ENCODE measurements at regions not wholly inside any gene's neighbourhood (a gene's known extent, or its start where the extent isn't known, plus 50 kb on each side); places are given as distances from the start of the nearest gene placed in this dataset.

GRCh38 chr7:26052706-26053105, 99.3 kb upstream of the NFE2L3 start (continued):
- no peak for TF ChIP-seq REST (IDR thresholded peaks at IDR 0.05; ENCODE audit: low read depth)
- TF ChIP-seq ELF1 (IDR thresholded peaks at IDR 0.05; ENCODE audit: borderline replicate concordance, low read depth) = no peak
- peak; percentile 32 for TF ChIP-seq CEBPB (IDR thresholded peaks at IDR 0.05; ENCODE audit: low read depth)
- TF ChIP-seq CBX3 (IDR thresholded peaks at IDR 0.05; ENCODE audit: low read depth) = peak; percentile 62; the same call in 1 of the 2 replicates
- TF ChIP-seq EZH2 (IDR thresholded peaks at IDR 0.05) = no peak
- peak; percentile 68 for TF ChIP-seq FOSL1 (IDR thresholded peaks at IDR 0.05; ENCODE audit: low read depth)
- TF ChIP-seq SP1 (IDR thresholded peaks at IDR 0.05; ENCODE audit: low read depth) = peak; percentile 59
- no peak for TF ChIP-seq ATF3 (IDR thresholded peaks at IDR 0.05)
- no peak for TF ChIP-seq TCF7L2 (IDR thresholded peaks at IDR 0.05; ENCODE audit: borderline replicate concordance, extremely low read depth, insufficient read depth, insufficient read length)
- TF ChIP-seq MAX (IDR thresholded peaks at IDR 0.05) = no peak

GRCh38 chr7:26054386-26054785, 97.6 kb upstream of the NFE2L3 start:
- Histone ChIP-seq H2AFZ (ENCODE audit: low read depth, low read length, poor library complexity, severe bottlenecking) (no peak overlapping the region), H3K36me3 (ENCODE audit: control insufficient read depth in 1 of 2, insufficient read depth in 2 of 2, low read length in 2 of 2) (no peaks in the 10 kb centered on the region), H3K9me2 (ENCODE audit: insufficient read depth) (no peaks in the 10 kb centered on the region), H3K9me3 (ENCODE audit: control insufficient read depth in 1 of 2, insufficient read depth in 1 of 2, low read depth in 1 of 2, low read length in 2 of 2) (no peaks in the 10 kb centered on the region; a peak in 1 of 4 replicates), H3K4me3 (replicated peaks in 1 of 2; ENCODE audit: low read depth in 1 of 2, low read length in 2 of 2) (no peak overlapping the region), H4K20me1 (ENCODE audit: insufficient read depth) (no peaks in the 10 kb centered on the region), H3K79me2 (ENCODE audit: insufficient read depth, low read length) (no peaks in the 10 kb centered on the region), H3K27ac (ENCODE audit: low read depth, low read length) (no peak overlapping the region), H3K4me1 (ENCODE audit: control insufficient read depth in 1 of 2, insufficient read depth in 2 of 2, low read length in 2 of 2) (peaks cover 0 to 13% of the 10 kb centered on the region in 2 experiments; a peak in 2 of 4 replicates), H3K27me3 (ENCODE audit: insufficient read depth, low read length) (no peaks in the 10 kb centered on the region), H3K4me2 (ENCODE audit: low read length) (no peak overlapping the region), H3K9ac (ENCODE audit: low read length) (no peak overlapping the region)
- TF ChIP-seq POLR2AphosphoS5 (IDR thresholded peaks at IDR 0.05; ENCODE audit: low read depth, low read length) (no peak), MAX (IDR thresholded peaks at IDR 0.05) (no peak), ATF3 (IDR thresholded peaks at IDR 0.05) (no peak), ZBTB33 (IDR thresholded peaks at IDR 0.05; ENCODE audit: extremely low read depth, insufficient replicate concordance, low read length) (no peak), CBX3 (IDR thresholded peaks at IDR 0.05; ENCODE audit: low read depth) (no peak), SRF (IDR thresholded peaks at IDR 0.05; ENCODE audit: low read depth) (no peak), EGR1 (IDR thresholded peaks at IDR 0.05; ENCODE audit: low read depth) (no peak), EZH2phosphoT487 (IDR thresholded peaks at IDR 0.05; ENCODE audit: borderline replicate concordance) (no peak), FOSL1 (IDR thresholded peaks at IDR 0.05; ENCODE audit: low read depth) (no peak)
- RAD21 ChIA-PET (ENCODE audit: low non-redundant PET in 1 of 2, low total read pairs in 2 of 2, uncharacterized antibody in 2 of 2, unreplicated experiment in 2 of 2) = no interaction called here
- no peak for ATAC-seq
- DNase-seq (ENCODE audit: low read depth, low spot score) = no peak
- BruUV-seq (replicated peaks) = no TSS peak
- CTCF ChIA-PET = no interaction called here
- POLR2A ChIA-PET = no interaction called here
- intact Hi-C loops (cut with micrococcal nuclease) = no loop called here

Measured in HCT116 (cell line).